Esophagus muscularis mucosa (tissue), 4 donors: ENCODE measurements at regions not wholly inside any gene's neighbourhood (a gene's known extent, or its start where the extent isn't known, plus 50 kb on each side); places are given as distances from the start of the nearest gene placed in this dataset.

Source experiments
- DNase-seq: peaks from one replicate; pipeline ENCODE4 v3.0.0-alpha.2; 2017; ENCODE audit errors: extremely low spot score
- H3K27ac ChIP-seq, 4 donors: fragments of 200-600 bp; sonication (generic); replicated peaks in 1 of 4; 1 replicate in 3 of 4; 2 replicates in 1 of 4; pipeline ENCODE4 v1.5.1; 2016 to 2019; ENCODE audit warnings: mild to moderate bottlenecking in 1 of 4
- H3K27me3 ChIP-seq, 4 donors: fragments of 200-600 bp; sonication (generic); one replicate each; pipeline versions ENCODE4 v1.5.1 to v1.6.0; 2016 to 2019
- H3K36me3 ChIP-seq, 4 donors: fragments of 200-600 bp; sonication (generic); one replicate each; pipeline ENCODE4 v1.5.1; 2016 to 2019
- H3K4me1 ChIP-seq, 4 donors: fragments of 200-600 bp; sonication (generic); one replicate each; pipeline ENCODE4 v1.5.1; 2016 to 2019
- H3K4me3 ChIP-seq, 4 donors: fragments of 200-600 bp; sonication (generic); 1 replicate in 2 of 4; 2 replicates in 2 of 4; pipeline ENCODE4 v1.5.1; 2016 to 2019; ENCODE audit warnings: mild to moderate bottlenecking in 4 of 4, moderate library complexity in 1 of 4
- H3K9me3 ChIP-seq, 4 donors: fragments of 200-600 bp; sonication (generic); 1 replicate in 3 of 4; 2 replicates in 1 of 4; pipeline ENCODE4 v1.5.1; 2016 to 2019
- CTCF ChIP-seq, 3 experiments: fragments of 200-600 bp in 2 of 3; fragments of 450-650 bp in 1 of 3; sonication (generic) in 2 of 3; IDR thresholded peaks; one replicate each; pipeline ENCODE4 v1.5.1; 2017 to 2019; ENCODE audit warnings: antibody characterized with exemption in 3 of 3, mild to moderate bottlenecking in 2 of 3, moderate library complexity in 1 of 3
- EP300 ChIP-seq: sonication (generic); formaldehyde crosslinking; IDR thresholded peaks from one replicate; pipeline ENCODE4 v1.6.1; 2017; ENCODE audit warnings: antibody characterized with exemption
- POLR2A ChIP-seq: fragments of 450-650 bp; IDR thresholded peaks from one replicate; pipeline ENCODE4 v1.6.1; 2017; ENCODE audit warnings: antibody characterized with exemption, moderate library complexity, mild to moderate bottlenecking, low read depth
- POLR2AphosphoS5 ChIP-seq, 2 donors: sonication (generic); formaldehyde crosslinking; IDR thresholded peaks; one replicate each; pipeline ENCODE4 v1.6.1; 2017; ENCODE audit warnings: antibody characterized with exemption in 2 of 2
- WGBS: methylation state at CpG from one replicate; pipeline ENCODE4 v1.1.5; 2018; 5-methylcytosine and 5-hydroxymethylcytosine counted together
- intact Hi-C: fragments of 100-400 bp; cut with DNase I; formaldehyde crosslinking; loops from one replicate; pipeline ENCODE4 v1.15.1; 2023

GRCh38 chr3:152547153-152547552, 278.4 kb downstream of the MBNL1 start:
- Histone ChIP-seq H3K4me1 (no peaks in the 10 kb centered on the region), H3K9me3 (no peaks in the 10 kb centered on the region), H3K36me3 (no peaks in the 10 kb centered on the region), H3K27ac (no peak overlapping the region), H3K27me3 (no peaks in the 10 kb centered on the region), H3K4me3 (no peak overlapping the region)
- no peak for DNase-seq
- intact Hi-C loops = no loop called here
- WGBS = 96% methylated on average over 1 of the region's 1 CpG
- TF ChIP-seq EP300 = no peak
- TF ChIP-seq POLR2AphosphoS5 (IDR thresholded peaks at IDR 0.05) = no peak
- TF ChIP-seq CTCF (IDR thresholded peaks at IDR 0.05) = no peak
- no peak for TF ChIP-seq POLR2A

- intact Hi-C loops = no loop called here
- no peaks in the 10 kb centered on the region for H3K4me1 ChIP-seq
- H3K36me3 ChIP-seq = no peaks in the 10 kb centered on the region
- no peaks in the 10 kb centered on the region for H3K9me3 ChIP-seq
- DNase-seq = no peak
- H3K27ac ChIP-seq = no peak overlapping the region
- H3K4me3 ChIP-seq = no peak overlapping the region
- no peaks in the 10 kb centered on the region for H3K27me3 ChIP-seq
- no peak for TF ChIP-seq EP300
- no peak for TF ChIP-seq POLR2A
- TF ChIP-seq CTCF (IDR thresholded peaks at IDR 0.05) = no peak
- no peak for TF ChIP-seq POLR2AphosphoS5 (IDR thresholded peaks at IDR 0.05)
Observed at GRCh38 chr3:152549263-152549662, 280.5 kb downstream of the MBNL1 start.

- DNase-seq = no peak
- intact Hi-C loops = no loop called here
- Histone ChIP-seq H3K36me3 (no peaks in the 10 kb centered on the region), H3K4me1 (peaks cover 0 to 7% (median 3%) of the 10 kb centered on the region in 4 donors), H3K9me3 (no peaks in the 10 kb centered on the region), H3K27me3 (no peaks in the 10 kb centered on the region), H3K4me3 (no peak overlapping the region), H3K27ac (no peak overlapping the region)
- TF ChIP-seq POLR2A (no peak), POLR2AphosphoS5 (IDR thresholded peaks at IDR 0.05) (no peak), EP300 (no peak), CTCF (IDR thresholded peaks at IDR 0.05) (no peak)
- 91% methylated on average over 1 of the region's 1 CpG for WGBS
Observed at GRCh38 chr3:152550284-152550683, 281.6 kb downstream of the MBNL1 start.

- H3K4me1 ChIP-seq = peaks cover 7 to 41% (median 22%) of the 10 kb centered on the region in 4 donors
- H3K4me3 ChIP-seq = no peak overlapping the region
- DNase-seq = no peak
- WGBS = 58% methylated on average over 3 of the region's 3 CpGs
- TF ChIP-seq CTCF (IDR thresholded peaks at IDR 0.05) (no peak), EP300 (no peak), POLR2AphosphoS5 (IDR thresholded peaks at IDR 0.05) (no peak), POLR2A (no peak)
- intact Hi-C loops = no loop called here
- no peaks in the 10 kb centered on the region for H3K27me3 ChIP-seq
- H3K36me3 ChIP-seq = no peaks in the 10 kb centered on the region
- H3K27ac ChIP-seq = peak overlapping the region in 3 of 4 donors; percentile 20 to 60 (median 30)
- no peaks in the 10 kb centered on the region for H3K9me3 ChIP-seq
Observed at GRCh38 chr3:152554980-152555379, 280.0 kb upstream of the P2RY1 start.

- intact Hi-C loops = no loop called here
Observed at GRCh38 chr3:152555666-152556291, 279.2 kb upstream of the P2RY1 start.

More at GRCh38 chr3:152555666-152556291, 279.2 kb upstream of the P2RY1 start:
- H3K9me3 ChIP-seq = no peaks in the 10 kb centered on the region
- peaks cover 7 to 41% (median 22%) of the 10 kb centered on the region in 4 donors for H3K4me1 ChIP-seq
- TF ChIP-seq CTCF (IDR thresholded peaks at IDR 0.05) (no peak), POLR2AphosphoS5 (IDR thresholded peaks at IDR 0.05) (no peak), POLR2A (no peak)
- no peaks in the 10 kb centered on the region for H3K27me3 ChIP-seq
- WGBS = 95% methylated on average over 6 of the region's 6 CpGs
- peak overlapping the region; percentile 30 to 63 (median 60) for H3K27ac ChIP-seq
- H3K36me3 ChIP-seq = no peaks in the 10 kb centered on the region
- no peak for DNase-seq
- no peak overlapping the region for H3K4me3 ChIP-seq
